AG20443 (cell line): ENCODE measurements at regions not wholly inside any gene's neighbourhood (a gene's known extent, or its start where the extent isn't known, plus 50 kb on each side); places are given as distances from the start of the nearest gene placed in this dataset.
A peak's percentile ranks its signal among the peaks of the same experiment; 100 is the strongest.
"Not testable (repeated sequence)": the region's sequence is repeated elsewhere in the genome, so short reads cannot be mapped to it uniquely, and the experiment has no call there.

Experiments used
- DNase-seq: peaks from one replicate; pipeline ENCODE4 v3.0.0; 2012; ENCODE audit warnings: low spot score, mixed read lengths

DNA sequence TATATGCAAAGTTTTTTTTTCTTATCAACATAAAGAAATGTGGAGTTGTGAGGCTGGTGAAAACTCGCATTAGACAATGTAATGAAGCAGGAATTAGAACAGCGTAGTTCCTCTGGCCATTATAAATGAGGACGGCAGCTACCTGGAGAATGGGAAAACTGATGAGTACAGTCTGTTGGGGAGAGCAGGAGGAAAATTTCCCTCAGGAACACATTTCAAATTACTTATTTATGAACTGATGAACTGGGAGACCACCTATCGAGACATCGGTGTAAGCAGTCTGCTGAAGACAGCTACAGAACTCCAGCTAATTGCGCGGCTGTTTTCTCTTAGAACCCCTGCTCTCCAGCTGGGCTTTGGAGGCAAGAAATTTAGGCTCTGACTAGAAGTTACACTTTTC, 343.9 kb upstream of the CLINT1 start:
- no peak for DNase-seq

- DNase-seq, result no peak
Measured at GRCh38 chr5:158200619-158201018, 341.7 kb upstream of the CLINT1 start.

- DNase-seq, result no peak
Measured at GRCh38 chr5:158198636-158199035, 339.7 kb upstream of the CLINT1 start.

DNA sequence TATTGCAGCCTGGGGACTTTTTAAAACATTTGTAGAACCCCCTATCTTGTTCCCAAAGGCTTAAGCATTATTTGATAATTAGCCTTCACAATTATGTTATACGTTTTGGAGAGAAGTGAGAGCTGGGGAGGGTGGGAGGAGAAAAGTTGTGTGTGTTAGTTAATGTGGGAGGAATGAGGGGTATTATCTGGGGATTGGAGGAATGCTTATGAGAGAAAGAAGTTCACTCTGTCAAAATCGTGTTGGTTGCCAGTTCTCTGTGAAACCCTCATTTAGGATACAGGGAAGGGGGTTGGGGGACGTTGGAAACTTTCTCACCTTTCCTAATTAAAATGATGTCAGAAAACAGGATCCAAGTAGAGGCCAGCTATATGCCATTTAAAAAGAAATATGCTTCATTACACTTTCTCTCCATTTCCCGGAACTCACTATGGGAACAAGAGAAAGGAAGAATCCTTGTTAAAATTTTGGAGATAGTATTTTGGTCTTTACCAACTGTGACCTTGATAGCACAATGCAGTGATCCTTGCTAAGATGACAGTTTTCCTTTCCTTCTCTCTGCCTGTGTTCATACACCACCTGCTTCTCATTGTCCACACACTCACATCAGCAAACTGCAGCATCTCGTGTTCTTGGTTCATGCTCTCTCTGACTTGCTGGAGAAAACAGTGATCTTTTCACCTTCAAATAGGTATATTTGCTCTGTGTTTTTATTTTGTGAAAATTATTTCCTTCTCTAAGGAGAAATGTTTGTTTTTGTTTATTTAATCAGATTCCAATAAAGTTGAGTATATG, 336.7 kb upstream of the CLINT1 start:
- DNase-seq, result no peak

- no peak for DNase-seq
Measured at GRCh38 chr5:158194561-158194976, 335.6 kb upstream of the CLINT1 start.

DNA sequence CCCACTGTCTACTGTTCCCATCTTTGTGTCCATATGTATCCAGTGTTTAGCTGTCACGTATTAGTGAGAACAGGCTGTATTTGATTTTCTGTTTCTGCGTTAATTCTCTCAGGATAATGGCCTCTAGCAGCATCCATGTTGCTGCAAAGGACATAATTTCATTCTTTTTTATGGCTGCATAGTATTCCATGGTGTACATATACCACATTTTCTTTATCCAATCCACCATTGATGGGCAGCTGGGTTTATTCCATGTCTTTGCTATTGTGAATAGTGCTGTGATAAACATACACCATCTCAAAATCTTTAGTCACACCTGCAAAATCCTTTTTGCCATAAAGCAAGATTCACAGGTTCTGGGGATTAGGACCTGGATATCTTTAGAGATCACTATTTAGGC, 334.4 kb upstream of the CLINT1 start:
- DNase-seq, result not testable (repeated sequence)

DNA sequence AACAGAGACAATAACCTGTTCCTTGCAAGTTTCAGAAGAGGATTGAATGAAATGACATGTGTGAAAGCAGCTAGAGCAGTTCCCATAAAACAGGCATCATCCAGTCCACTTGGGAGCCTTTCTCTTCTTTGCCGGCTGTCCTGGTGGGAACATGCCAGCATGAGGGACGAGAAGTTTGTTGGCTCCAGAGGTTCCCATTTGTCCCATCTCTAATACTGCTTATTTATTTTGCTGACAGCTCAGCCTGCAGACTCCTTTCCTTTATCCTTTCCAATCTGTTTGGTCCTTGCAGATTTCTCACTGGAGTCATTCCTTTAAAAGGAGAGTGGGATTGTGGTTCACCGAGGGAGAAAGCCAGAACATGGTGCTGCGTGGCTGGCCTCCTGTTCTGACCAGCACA, 321.5 kb upstream of the CLINT1 start:
- no peak for DNase-seq

DNA sequence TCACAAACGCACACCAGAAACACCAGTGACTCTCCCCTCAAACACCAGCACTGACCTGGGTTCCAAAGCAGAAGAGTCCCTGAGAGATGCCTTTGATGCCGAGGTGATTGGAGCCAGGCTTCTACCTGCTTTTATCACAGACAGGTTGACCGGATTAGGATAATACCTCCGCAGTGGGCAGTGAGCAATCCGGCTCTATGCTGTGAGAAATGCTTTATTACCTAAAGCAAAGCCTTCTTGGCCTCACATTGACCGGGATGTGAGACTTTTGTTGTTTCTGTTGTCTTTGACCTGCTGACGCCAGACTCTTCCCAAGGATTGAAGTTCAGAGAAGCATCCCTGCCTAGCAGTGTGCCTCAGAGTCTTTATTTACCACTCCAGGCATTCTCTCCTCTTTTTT, 320.3 kb upstream of the CLINT1 start:
- DNase-seq, result no peak

DNA sequence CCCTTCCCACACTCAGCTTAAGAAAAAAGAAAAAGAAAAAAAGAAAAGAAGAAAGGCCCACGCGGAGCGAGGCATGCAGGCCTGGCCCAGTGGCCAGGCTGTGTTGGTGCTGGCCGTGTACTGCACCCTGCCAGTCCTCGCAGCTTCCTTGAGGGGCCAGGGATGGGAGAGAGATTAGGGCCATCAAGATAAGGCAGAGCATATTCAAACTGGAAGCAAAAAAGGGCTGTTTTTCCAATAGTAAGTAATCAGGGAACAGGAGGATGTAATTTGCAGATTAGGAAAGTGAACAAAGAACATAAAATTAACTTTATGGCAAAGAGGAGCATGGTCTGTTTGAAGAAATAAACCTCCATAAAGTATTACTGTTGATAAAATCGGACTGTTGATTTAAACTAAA, 319.6 kb upstream of the CLINT1 start:
- DNase-seq, result no peak

DNA sequence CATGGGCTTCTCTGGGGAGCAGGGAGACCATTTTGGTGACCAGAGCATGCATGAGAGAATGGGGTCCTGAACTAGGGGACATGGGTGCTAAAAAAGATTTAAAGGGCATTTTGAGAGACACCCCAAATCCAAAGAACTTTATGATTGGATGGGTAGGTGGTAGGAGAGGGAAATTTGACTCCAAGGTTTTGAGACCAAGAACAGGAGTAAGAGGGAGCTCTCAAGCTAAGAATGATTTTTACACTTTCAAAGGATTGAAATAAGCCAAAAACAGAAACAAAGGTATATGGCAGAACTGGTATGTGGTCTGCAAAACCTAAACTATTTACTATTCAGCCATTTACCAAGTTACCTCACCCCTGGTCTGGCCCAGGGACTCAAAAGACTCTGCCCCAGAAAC, 318.2 kb upstream of the CLINT1 start:
- no peak for DNase-seq

GRCh38 chr5:158175934-158176481, 317.1 kb upstream of the CLINT1 start:
- no peak for DNase-seq

GRCh38 chr5:158174918-158175851, 316.2 kb upstream of the CLINT1 start:
- DNase-seq, result peak; percentile 87

DNA sequence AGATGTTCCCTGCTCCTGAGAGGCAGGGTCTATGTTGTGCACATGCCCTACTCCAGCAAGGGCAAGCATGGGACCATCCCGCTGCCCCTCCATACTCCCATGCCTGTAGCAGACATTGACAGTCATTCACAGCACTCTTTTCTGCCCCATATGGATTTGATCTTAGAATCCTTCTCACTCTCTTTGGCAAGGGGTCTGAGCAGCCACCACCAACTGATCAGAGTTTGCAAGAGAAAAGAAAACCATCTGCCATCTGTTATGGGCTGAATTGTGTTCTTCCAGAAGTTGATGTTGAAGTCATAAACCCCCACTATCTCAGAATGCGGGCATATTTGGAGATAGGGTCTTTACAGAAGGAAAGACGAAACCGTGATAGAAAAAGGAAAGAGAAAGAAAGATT, 315.1 kb upstream of the CLINT1 start:
- no peak for DNase-seq

- DNase-seq, result no peak
Measured at GRCh38 chr5:158172005-158172404, 313.1 kb upstream of the CLINT1 start.

DNA sequence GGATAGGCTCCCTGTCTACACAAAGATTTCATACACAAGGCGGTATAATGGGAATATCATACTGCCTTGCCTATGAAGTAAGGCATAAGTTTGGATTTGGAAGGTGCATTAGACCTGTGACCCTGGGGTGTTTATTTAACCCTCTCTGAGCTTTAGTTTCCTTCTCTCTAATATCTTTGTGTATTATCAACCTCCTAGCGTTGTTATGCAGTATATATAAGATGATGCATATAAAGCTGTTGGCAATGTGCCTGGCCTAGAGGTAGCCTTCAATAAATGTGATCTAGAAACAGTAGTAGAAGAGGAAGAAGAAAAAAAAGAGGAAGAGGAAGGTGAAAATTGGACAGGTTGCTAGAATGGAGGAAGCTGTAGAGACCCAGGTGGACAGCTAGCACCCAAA, 311.6 kb upstream of the CLINT1 start:
- DNase-seq, result no peak

DNA sequence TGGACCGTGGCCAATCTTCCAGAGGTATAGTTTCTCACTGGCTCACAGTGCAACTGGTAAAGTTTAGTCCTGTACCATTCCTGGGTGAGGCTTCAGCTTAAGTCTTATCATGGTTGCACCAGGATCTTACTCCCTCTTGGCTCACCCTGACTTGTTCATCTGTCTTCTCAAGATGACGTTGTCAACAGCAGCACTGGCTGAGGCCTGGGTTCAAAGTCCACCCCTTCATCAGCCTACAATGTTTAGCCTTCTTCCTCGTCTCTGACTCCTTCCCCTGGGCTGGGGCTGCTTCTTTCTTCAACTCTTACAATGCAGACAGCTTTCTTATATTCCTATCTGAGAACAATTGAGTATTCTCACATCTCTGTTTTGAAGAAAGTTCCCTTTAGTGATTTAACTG, 311.1 kb upstream of the CLINT1 start:
- DNase-seq, result no peak

GRCh38 chr5:158166424-158166823, 307.5 kb upstream of the CLINT1 start:
- DNase-seq, result no peak

DNA sequence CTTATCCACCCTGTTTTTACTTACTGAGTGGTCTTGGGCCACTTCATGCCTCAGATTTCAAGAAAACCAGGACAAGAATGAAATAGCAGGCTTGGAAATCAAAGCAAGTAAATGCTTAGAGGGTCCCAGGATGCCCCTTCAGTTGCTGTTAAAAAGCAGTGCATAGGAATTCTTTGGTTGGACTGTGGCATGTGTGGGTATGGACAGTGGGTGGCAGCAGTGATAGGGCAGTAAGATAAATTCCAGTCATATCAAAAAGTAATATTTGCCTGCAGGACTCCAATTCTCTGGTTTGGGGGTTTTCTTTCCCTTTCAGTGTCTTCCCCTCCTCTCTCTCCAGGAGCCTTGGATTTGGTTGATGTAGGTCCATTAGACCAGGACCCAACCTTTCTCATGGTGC, 306.7 kb upstream of the CLINT1 start:
- no peak for DNase-seq

- no peak for DNase-seq
Measured at GRCh38 chr5:158164296-158165047, 305.5 kb upstream of the CLINT1 start.

DNA sequence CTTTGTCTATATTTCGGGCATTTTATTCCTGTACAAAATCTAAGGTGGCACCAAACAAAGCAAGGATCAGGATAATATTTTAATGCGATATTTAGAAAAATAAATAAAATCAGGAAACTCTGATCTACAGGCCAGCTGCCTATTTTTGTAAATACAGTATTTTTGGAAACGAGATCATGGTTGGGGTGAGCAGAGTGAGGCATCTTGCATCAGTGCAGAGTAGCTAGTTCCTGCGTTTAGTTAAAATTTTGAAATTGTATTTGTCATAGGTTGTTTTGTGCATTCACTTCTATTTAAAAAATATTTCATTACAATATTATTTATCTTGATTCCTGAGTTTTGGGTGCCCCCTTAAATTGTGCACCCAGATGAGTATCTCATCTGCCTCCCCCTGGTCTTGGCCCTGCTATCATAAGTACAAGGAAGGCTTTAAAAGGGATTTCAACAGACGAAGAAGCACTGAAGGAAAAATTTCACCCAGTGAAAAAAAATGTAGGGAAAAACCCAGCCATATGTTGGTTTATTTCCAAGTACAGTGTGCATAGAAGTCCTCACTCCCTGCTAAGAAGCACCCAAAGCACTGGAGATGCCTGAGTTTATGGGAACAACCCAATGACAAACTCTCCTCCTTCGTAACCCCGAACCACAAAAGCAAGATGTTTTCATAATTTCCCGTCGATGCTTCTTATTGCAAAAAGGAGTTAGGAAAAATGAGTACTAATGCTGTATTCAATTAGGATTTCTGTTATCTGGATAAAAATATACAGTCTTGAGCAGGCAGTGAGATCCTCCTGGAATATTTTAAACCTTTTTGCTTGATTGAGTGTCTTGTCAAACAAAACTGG, 304.7 kb upstream of the CLINT1 start:
- no peak for DNase-seq

DNA sequence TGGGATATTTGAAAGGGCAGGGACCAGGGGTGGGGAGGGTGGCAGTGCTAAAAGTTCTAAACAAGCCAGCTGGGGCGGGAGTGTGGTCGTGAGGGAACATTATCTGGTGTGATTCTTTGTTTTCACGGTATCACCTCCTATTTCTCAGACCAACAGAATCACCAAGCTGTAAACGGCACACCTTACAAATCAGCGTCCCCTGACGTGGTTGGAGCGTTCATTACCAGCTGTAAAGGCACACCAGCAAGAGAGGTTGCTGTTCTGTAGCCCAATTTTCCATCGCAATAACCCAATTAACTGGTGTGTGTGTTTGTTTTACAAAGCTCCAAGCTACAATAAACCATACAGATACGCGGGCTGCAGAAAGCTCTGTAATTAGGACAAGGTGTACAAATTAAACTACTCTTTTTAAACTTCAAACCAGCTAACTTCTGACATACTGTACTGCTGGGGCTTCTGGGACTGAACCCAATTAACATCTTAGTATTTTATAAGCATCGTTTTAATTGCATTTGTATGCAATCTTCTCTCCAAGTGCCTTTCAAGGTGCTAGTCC, 303.6 kb upstream of the CLINT1 start:
- no peak for DNase-seq
